ENCODE measurements at regions not wholly inside any gene's neighbourhood (a gene's known extent, or its start where the extent isn't known, plus 50 kb on each side); places are given as distances from the start of the nearest gene placed in this dataset.

- TF ChIP-seq CTCF (conservative IDR thresholded peaks at IDR 0.05; ENCODE audit: low read length) (no peak), EZH2phosphoT487 (IDR thresholded peaks at IDR 0.05; ENCODE audit: borderline replicate concordance) (no peak)
Observed at GRCh38 chr2:215521031-215521430, 85.2 kb upstream of the FN1 start.
